ENCODE measurements at regions not wholly inside any gene's neighbourhood (a gene's known extent, or its start where the extent isn't known, plus 50 kb on each side); places are given as distances from the start of the nearest gene placed in this dataset.
"Not testable (repeated sequence)": the region's sequence is repeated elsewhere in the genome, so short reads cannot be mapped to it uniquely, and the experiment has no call there.

DNA sequence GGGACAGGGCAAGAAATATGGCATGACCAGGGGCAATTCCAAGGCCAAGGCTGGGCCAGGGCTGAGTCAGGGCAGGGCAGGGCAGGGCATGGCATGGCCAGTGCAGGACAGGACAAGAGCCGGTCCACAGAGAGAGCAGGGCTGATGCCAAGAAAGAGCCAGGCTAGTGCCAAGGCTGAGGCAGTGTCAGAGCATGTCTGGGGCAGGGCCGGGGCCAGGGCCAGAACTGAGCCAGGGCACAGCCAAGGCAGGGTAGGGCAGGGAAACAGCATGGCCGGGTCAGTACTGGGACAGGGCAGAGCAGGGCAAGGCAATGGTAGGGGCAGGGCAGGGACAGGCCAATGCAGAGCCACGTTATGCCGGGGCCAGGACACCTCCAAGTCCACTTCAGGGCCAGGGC lies 403.9 kb downstream of the ZNF33B start:
- not testable (repeated sequence) for TF ChIP-seq ZNF747 (tag by site-specific recombination; IDR thresholded peaks at IDR 0.05)
- TF ChIP-seq, protein P1, sequence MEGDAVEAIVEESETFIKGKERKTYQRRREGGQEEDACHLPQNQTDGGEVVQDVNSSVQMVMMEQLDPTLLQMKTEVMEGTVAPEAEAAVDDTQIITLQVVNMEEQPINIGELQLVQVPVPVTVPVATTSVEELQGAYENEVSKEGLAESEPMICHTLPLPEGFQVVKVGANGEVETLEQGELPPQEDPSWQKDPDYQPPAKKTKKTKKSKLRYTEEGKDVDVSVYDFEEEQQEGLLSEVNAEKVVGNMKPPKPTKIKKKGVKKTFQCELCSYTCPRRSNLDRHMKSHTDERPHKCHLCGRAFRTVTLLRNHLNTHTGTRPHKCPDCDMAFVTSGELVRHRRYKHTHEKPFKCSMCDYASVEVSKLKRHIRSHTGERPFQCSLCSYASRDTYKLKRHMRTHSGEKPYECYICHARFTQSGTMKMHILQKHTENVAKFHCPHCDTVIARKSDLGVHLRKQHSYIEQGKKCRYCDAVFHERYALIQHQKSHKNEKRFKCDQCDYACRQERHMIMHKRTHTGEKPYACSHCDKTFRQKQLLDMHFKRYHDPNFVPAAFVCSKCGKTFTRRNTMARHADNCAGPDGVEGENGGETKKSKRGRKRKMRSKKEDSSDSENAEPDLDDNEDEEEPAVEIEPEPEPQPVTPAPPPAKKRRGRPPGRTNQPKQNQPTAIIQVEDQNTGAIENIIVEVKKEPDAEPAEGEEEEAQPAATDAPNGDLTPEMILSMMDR (tag by site-specific recombination; IDR thresholded peaks at IDR 0.05): not testable (repeated sequence)
